ENCODE measurements at regions not wholly inside any gene's neighbourhood (a gene's known extent, or its start where the extent isn't known, plus 50 kb on each side); places are given as distances from the start of the nearest gene placed in this dataset.

- intact Hi-C loops (cut with micrococcal nuclease) = no loop called here
- no peak for TF ChIP-seq CTCF (IDR thresholded peaks at IDR 0.05; ENCODE audit: borderline replicate concordance)
- no peak for DNase-seq
These were observed 363.6 kb upstream of the C1orf174 start for GRCh38 chr1:4263699-4264098.

GRCh38 chr1:4265836-4266235, 365.8 kb upstream of the C1orf174 start:
- no peak for DNase-seq
- no peaks in the 10 kb centered on the region for H3K36me3 ChIP-seq
- H3K4me3 ChIP-seq = no peak overlapping the region
- intact Hi-C loops (cut with micrococcal nuclease) = no loop called here
- H3K27me3 ChIP-seq (ENCODE audit: low read depth) = peaks cover 80% of the 10 kb centered on the region
- H3K4me1 ChIP-seq = no peaks in the 10 kb centered on the region
- H3K27ac ChIP-seq (replicated peaks) = no peak overlapping the region
- no peaks in the 10 kb centered on the region for H3K9me3 ChIP-seq (replicated peaks)
- no peak for TF ChIP-seq CTCF (IDR thresholded peaks at IDR 0.05; ENCODE audit: borderline replicate concordance)

More at GRCh38 chr1:4263699-4264098, 363.6 kb upstream of the C1orf174 start:
- Histone ChIP-seq H3K4me1 (no peaks in the 10 kb centered on the region), H3K36me3 (no peaks in the 10 kb centered on the region), H3K4me3 (no peak overlapping the region), H3K27me3 (ENCODE audit: low read depth) (peaks cover 61% of the 10 kb centered on the region), H3K9me3 (replicated peaks) (peaks cover 9% of the 10 kb centered on the region), H3K27ac (replicated peaks) (no peak overlapping the region)

GRCh38 chr1:4267381-4268261, 367.5 kb upstream of the C1orf174 start:
- Histone ChIP-seq H3K4me1 (no peaks in the 10 kb centered on the region), H3K27me3 (ENCODE audit: low read depth) (peaks cover 90% of the 10 kb centered on the region), H3K27ac (replicated peaks) (no peak overlapping the region), H3K4me3 (no peak overlapping the region), H3K36me3 (no peaks in the 10 kb centered on the region), H3K9me3 (replicated peaks) (no peaks in the 10 kb centered on the region)
- no peak for DNase-seq
- no peak for TF ChIP-seq CTCF (IDR thresholded peaks at IDR 0.05; ENCODE audit: borderline replicate concordance)
- intact Hi-C loops (cut with micrococcal nuclease) = no loop called here

- no peak for TF ChIP-seq CTCF (IDR thresholded peaks at IDR 0.05; ENCODE audit: borderline replicate concordance)
- DNase-seq = no peak
- H3K9me3 ChIP-seq (replicated peaks) = no peaks in the 10 kb centered on the region
- H3K4me3 ChIP-seq = no peak overlapping the region
- no peaks in the 10 kb centered on the region for H3K4me1 ChIP-seq
- no peaks in the 10 kb centered on the region for H3K36me3 ChIP-seq
- H3K27ac ChIP-seq (replicated peaks) = no peak overlapping the region
- peaks cover 85% of the 10 kb centered on the region for H3K27me3 ChIP-seq (ENCODE audit: low read depth)
- intact Hi-C loops (cut with micrococcal nuclease) = no loop called here
These were observed 368.3 kb upstream of the C1orf174 start for GRCh38 chr1:4268262-4268888.

- no peak for TF ChIP-seq CTCF (IDR thresholded peaks at IDR 0.05; ENCODE audit: borderline replicate concordance)
- no peaks in the 10 kb centered on the region for H3K4me1 ChIP-seq
- DNase-seq = no peak
- intact Hi-C loops (cut with micrococcal nuclease) = no loop called here
- H3K27ac ChIP-seq (replicated peaks) = no peak overlapping the region
- no peak overlapping the region for H3K4me3 ChIP-seq
- no peaks in the 10 kb centered on the region for H3K9me3 ChIP-seq (replicated peaks)
- H3K27me3 ChIP-seq (ENCODE audit: low read depth) = peaks cover 84% of the 10 kb centered on the region
- no peaks in the 10 kb centered on the region for H3K36me3 ChIP-seq
These were observed 368.8 kb upstream of the C1orf174 start for GRCh38 chr1:4268889-4269284.

Data from left ventricle myocardium inferior (tissue), 1 donor.